ENCODE measurements at regions not wholly inside any gene's neighbourhood (a gene's known extent, or its start where the extent isn't known, plus 50 kb on each side); places are given as distances from the start of the nearest gene placed in this dataset.

- 76% methylated on average over 4 of the region's 4 CpGs for WGBS, 2 donors
- DNase-seq = no peak
Measured at GRCh38 chr9:113720495-113720894, 155.6 kb upstream of the ZNF618 start.

GRCh38 chr9:113721856-113722255 is 154.3 kb upstream of the ZNF618 start:
- intact Hi-C loops (cut with DNase I) = no loop called here
- TF ChIP-seq CTCF (IDR thresholded peaks at IDR 0.05) (no peak), POLR2A (IDR thresholded peaks at IDR 0.05) (no peak)
- ATAC-seq (no peak), DNase-seq (no peak)
- H3K9me3 ChIP-seq = no peaks in the 10 kb centered on the region
- no peak overlapping the region for H3K4me3 ChIP-seq
- no peaks in the 10 kb centered on the region for H3K36me3 ChIP-seq (replicated peaks in 1 of 2; ENCODE audit: insufficient read depth in 1 of 2, low read depth in 2 of 2)
- H3K27me3 ChIP-seq = no peaks in the 10 kb centered on the region
- WGBS, 2 donors = 77 to 79% methylated on average over 1 of the region's 1 CpG
- H3K27ac ChIP-seq = no peak overlapping the region
- no peaks in the 10 kb centered on the region for H3K4me1 ChIP-seq

More at GRCh38 chr9:113720495-113720894, 155.6 kb upstream of the ZNF618 start:
- ATAC-seq = no peak
- H3K4me3 ChIP-seq = no peak overlapping the region
- H3K36me3 ChIP-seq (replicated peaks in 1 of 2; ENCODE audit: insufficient read depth in 1 of 2, low read depth in 2 of 2) = no peaks in the 10 kb centered on the region
- H3K27ac ChIP-seq = no peak overlapping the region
- H3K27me3 ChIP-seq = no peaks in the 10 kb centered on the region
- no peaks in the 10 kb centered on the region for H3K4me1 ChIP-seq
- intact Hi-C loops (cut with DNase I) = no loop called here
- TF ChIP-seq CTCF (IDR thresholded peaks at IDR 0.05) (no peak), POLR2A (IDR thresholded peaks at IDR 0.05) (no peak)
- no peaks in the 10 kb centered on the region for H3K9me3 ChIP-seq

- Histone ChIP-seq H3K27me3 (no peaks in the 10 kb centered on the region), H3K27ac (no peak overlapping the region), H3K4me3 (no peak overlapping the region), H3K36me3 (replicated peaks in 1 of 2; ENCODE audit: insufficient read depth in 1 of 2, low read depth in 2 of 2) (no peaks in the 10 kb centered on the region), H3K9me3 (no peaks in the 10 kb centered on the region), H3K4me1 (no peaks in the 10 kb centered on the region)
- intact Hi-C loops (cut with DNase I) = no loop called here
- ATAC-seq = no peak
- 80 to 82% methylated on average over 5 to 6 of the region's 6 CpGs for WGBS, 2 donors
- TF ChIP-seq POLR2A (IDR thresholded peaks at IDR 0.05) = no peak
- TF ChIP-seq CTCF (IDR thresholded peaks at IDR 0.05) = no peak
- DNase-seq = no peak
Measured at GRCh38 chr9:113724202-113724601, 151.9 kb upstream of the ZNF618 start.

GRCh38 chr9:113728989-113729388 is 147.1 kb upstream of the ZNF618 start:
- Histone ChIP-seq H3K27me3 (no peaks in the 10 kb centered on the region), H3K36me3 (replicated peaks in 1 of 2; ENCODE audit: insufficient read depth in 1 of 2, low read depth in 2 of 2) (no peaks in the 10 kb centered on the region), H3K4me1 (no peaks in the 10 kb centered on the region), H3K4me3 (no peak overlapping the region), H3K9me3 (no peaks in the 10 kb centered on the region), H3K27ac (no peak overlapping the region)
- TF ChIP-seq POLR2A (IDR thresholded peaks at IDR 0.05) = no peak
- no peak for TF ChIP-seq CTCF (IDR thresholded peaks at IDR 0.05)
- DNase-seq (no peak), ATAC-seq (no peak)
- intact Hi-C loops (cut with DNase I) = no loop called here
- WGBS, 2 donors = 96 to 97% methylated on average over 2 of the region's 2 CpGs

GRCh38 chr9:113734826-113735225 is 141.3 kb upstream of the ZNF618 start:
- ATAC-seq (no peak), DNase-seq (no peak)
- WGBS, 2 donors = 64 to 80% methylated on average over 3 of the region's 3 CpGs
- no peak overlapping the region for H3K4me3 ChIP-seq
- H3K4me1 ChIP-seq = no peaks in the 10 kb centered on the region
- no peaks in the 10 kb centered on the region for H3K36me3 ChIP-seq (replicated peaks in 1 of 2; ENCODE audit: insufficient read depth in 1 of 2, low read depth in 2 of 2)
- no peak for TF ChIP-seq POLR2A (IDR thresholded peaks at IDR 0.05)
- H3K27ac ChIP-seq = no peak overlapping the region
- H3K27me3 ChIP-seq = no peaks in the 10 kb centered on the region
- intact Hi-C loops (cut with DNase I) = no loop called here
- no peaks in the 10 kb centered on the region for H3K9me3 ChIP-seq
